Gastrocnemius medialis (tissue), 4 donors: ENCODE measurements at regions not wholly inside any gene's neighbourhood (a gene's known extent, or its start where the extent isn't known, plus 50 kb on each side); places are given as distances from the start of the nearest gene placed in this dataset.
"Not testable (repeated sequence)": the region's sequence is repeated elsewhere in the genome, so short reads cannot be mapped to it uniquely, and the experiment has no call there.

ENCODE experiments used
- ATAC-seq, 2 donors: fragments of 150-250 bp; one replicate each; pipeline ENCODE4 v1.9.1; 2016
- DNase-seq, 2 donors: peaks; one replicate each; pipeline ENCODE4 v3.0.0-alpha.2; 2019
- H3K27ac ChIP-seq, 4 donors: fragments of 200-600 bp; sonication (generic); 1 replicate in 1 of 4; 2 replicates in 3 of 4; pipeline ENCODE4 v1.5.1; 2016 to 2018; ENCODE audit warnings: mild to moderate bottlenecking in 2 of 4, moderate library complexity in 1 of 4
- H3K27me3 ChIP-seq, 3 donors: fragments of 200-600 bp; sonication (generic) in 2 of 3; 1 replicate in 1 of 3; 2 replicates in 2 of 3; pipeline versions ENCODE4 v1.5.1 to v1.6.0; 2016 to 2019; ENCODE audit warnings: mild to moderate bottlenecking in 1 of 3, moderate library complexity in 1 of 3
- H3K36me3 ChIP-seq, 2 donors: fragments of 200-600 bp; sonication (generic) in 1 of 2; one replicate each; pipeline ENCODE4 v1.5.1; 2017 to 2018
- H3K4me1 ChIP-seq, 2 donors: fragments of 200-600 bp; sonication (generic) in 1 of 2; one replicate each; pipeline ENCODE4 v1.5.1; 2016 to 2017; ENCODE audit warnings: mild to moderate bottlenecking in 2 of 2
- H3K4me3 ChIP-seq, 4 donors: fragments of 200-600 bp; sonication (generic) in 3 of 4; 1 replicate in 1 of 4; 2 replicates in 3 of 4; pipeline ENCODE4 v1.5.1; 2016 to 2019; ENCODE audit warnings: mild to moderate bottlenecking in 2 of 4
- H3K9me3 ChIP-seq, 3 donors: fragments of 200-600 bp; sonication (generic) in 2 of 3; 1 replicate in 1 of 3; 2 replicates in 2 of 3; pipeline ENCODE4 v1.5.1; 2016 to 2019
- CTCF ChIP-seq, 5 experiments: fragments of 450-650 bp in 3 of 5; fragments of 200-600 bp in 2 of 5; sonication (generic) in 2 of 5; IDR thresholded peaks in 4 of 5; conservative IDR thresholded peaks in 1 of 5; 1 replicate in 4 of 5; 2 replicates in 1 of 5; pipeline ENCODE4 v1.5.1; 2016 to 2019; ENCODE audit warnings: antibody characterized with exemption in 5 of 5, mild to moderate bottlenecking in 3 of 5, moderate library complexity in 3 of 5
- POLR2A ChIP-seq, 2 donors: fragments of 450-650 bp; IDR thresholded peaks; one replicate each; pipeline ENCODE4 v1.6.1; 2017; ENCODE audit warnings: antibody characterized with exemption in 2 of 2, mild to moderate bottlenecking in 2 of 2, moderate library complexity in 2 of 2
- in situ Hi-C, 4 donors: fragments of 200-750 bp; cut with MboI; loops; one replicate each; pipeline versions ENCODE4 v1.15.0 to v1.8.0; 2017; ENCODE audit warnings: low sequenced_read_pairs in 4 of 4
- intact Hi-C: fragments of 100-400 bp; cut with DNase I; formaldehyde crosslinking; loops from one replicate; pipeline ENCODE4 v1.15.1; 2023; ENCODE audit warnings: low total_unique reads

GRCh38 chr13:81106348-81106747 lies 765.4 kb upstream of the SPRY2 start:
- Histone ChIP-seq H3K27ac (no peak overlapping the region), H3K4me3 (no peak overlapping the region), H3K9me3 (no peaks in the 10 kb centered on the region), H3K36me3 (no peaks in the 10 kb centered on the region), H3K27me3 (no peaks in the 10 kb centered on the region), H3K4me1 (no peaks in the 10 kb centered on the region)
- no peak for DNase-seq
- intact Hi-C loops: no loop called here
- TF ChIP-seq POLR2A (IDR thresholded peaks at IDR 0.05): no peak
- no peak for TF ChIP-seq CTCF (IDR thresholded peaks at IDR 0.05 in 4 of 5, conservative IDR thresholded peaks at IDR 0.05 in 1 of 5)
- in situ Hi-C loops: no loop called here
- no peak for ATAC-seq

- no peak for TF ChIP-seq CTCF (IDR thresholded peaks at IDR 0.05 in 4 of 5, conservative IDR thresholded peaks at IDR 0.05 in 1 of 5)
- no peak for TF ChIP-seq POLR2A (IDR thresholded peaks at IDR 0.05)
- H3K27me3 ChIP-seq: no peaks in the 10 kb centered on the region
- H3K27ac ChIP-seq: no peak overlapping the region
- intact Hi-C loops: no loop called here
- H3K4me1 ChIP-seq: no peaks in the 10 kb centered on the region
- ATAC-seq: no peak
- H3K36me3 ChIP-seq: no peaks in the 10 kb centered on the region
- DNase-seq: no peak
- no peak overlapping the region for H3K4me3 ChIP-seq
- in situ Hi-C loops: no loop called here
- no peaks in the 10 kb centered on the region for H3K9me3 ChIP-seq
These were observed 763.2 kb upstream of the SPRY2 start for GRCh38 chr13:81104035-81104715.

- intact Hi-C loops, in situ Hi-C loops, ATAC-seq: not testable (repeated sequence)
These were observed 761.1 kb upstream of the SPRY2 start for GRCh38 chr13:81102066-81102465.

GRCh38 chr13:81089371-81090157 lies 748.6 kb upstream of the SPRY2 start:
- peak in 1 of 2 donors; percentile 82 for ATAC-seq
- TF ChIP-seq CTCF (IDR thresholded peaks at IDR 0.05 in 4 of 5, conservative IDR thresholded peaks at IDR 0.05 in 1 of 5) (no peak), POLR2A (IDR thresholded peaks at IDR 0.05) (no peak)
- intact Hi-C loops: no loop called here

More at GRCh38 chr13:81102066-81102465, 761.1 kb upstream of the SPRY2 start:
- DNase-seq, H3K9me3 ChIP-seq, H3K36me3 ChIP-seq, H3K27me3 ChIP-seq, H3K27ac ChIP-seq, H3K4me3 ChIP-seq, H3K4me1 ChIP-seq: not testable (repeated sequence)

GRCh38 chr13:81080911-81081454 lies 740.1 kb upstream of the SPRY2 start:
- ATAC-seq: no peak
- TF ChIP-seq POLR2A (IDR thresholded peaks at IDR 0.05): no peak
- no peak for TF ChIP-seq CTCF (IDR thresholded peaks at IDR 0.05 in 4 of 5, conservative IDR thresholded peaks at IDR 0.05 in 1 of 5)
- no peaks in the 10 kb centered on the region for H3K4me1 ChIP-seq
- H3K27me3 ChIP-seq: no peaks in the 10 kb centered on the region
- no peaks in the 10 kb centered on the region for H3K9me3 ChIP-seq
- in situ Hi-C loops (no loop called here), intact Hi-C loops (no loop called here)
- H3K36me3 ChIP-seq: no peaks in the 10 kb centered on the region
- no peak for DNase-seq
- H3K27ac ChIP-seq: no peak overlapping the region
- H3K4me3 ChIP-seq: no peak overlapping the region

More at GRCh38 chr13:81089371-81090157, 748.6 kb upstream of the SPRY2 start:
- H3K27ac ChIP-seq: no peak overlapping the region
- H3K9me3 ChIP-seq: no peaks in the 10 kb centered on the region
- H3K4me1 ChIP-seq: peaks cover 7 to 14% of the 10 kb centered on the region in 2 donors
- H3K36me3 ChIP-seq: no peaks in the 10 kb centered on the region
- H3K27me3 ChIP-seq: no peaks in the 10 kb centered on the region
- DNase-seq: no peak
- in situ Hi-C loops: no loop called here
- no peak overlapping the region for H3K4me3 ChIP-seq
